Mesothelial cell of epicardium (in vitro differentiated cells): ENCODE measurements at regions not wholly inside any gene's neighbourhood (a gene's known extent, or its start where the extent isn't known, plus 50 kb on each side); places are given as distances from the start of the nearest gene placed in this dataset.

Experiments
- DNase-seq, 2 experiments: peaks; one replicate each; pipeline ENCODE4 v3.0.0; 2021; ENCODE audit warnings: low spot score in 2 of 2; ENCODE audit not compliant: unreplicated experiment in 2 of 2
- H3K27ac Mint-ChIP-seq: 2 replicates; pipeline ENCODE4 v1.8.0; 2021; ENCODE audit warnings: mixed read lengths
- H3K27me3 Mint-ChIP-seq: 2 replicates; pipeline ENCODE4 v1.8.0; 2021; ENCODE audit warnings: low read depth, mixed read lengths
- H3K36me3 Mint-ChIP-seq: 2 replicates; pipeline ENCODE4 v1.8.0; 2021; ENCODE audit warnings: mixed read lengths
- H3K4me1 Mint-ChIP-seq: 2 replicates; pipeline ENCODE4 v1.8.0; 2021; ENCODE audit warnings: mixed read lengths
- H3K4me3 Mint-ChIP-seq: 2 replicates; pipeline ENCODE4 v1.8.0; 2021; ENCODE audit warnings: mild to moderate bottlenecking, moderate library complexity, mixed read lengths
- H3K9me3 Mint-ChIP-seq: 2 replicates; pipeline ENCODE4 v1.8.0; 2021; ENCODE audit warnings: mixed read lengths
- CTCF ChIP-seq: fragments of 200-600 bp; sonication (generic); IDR thresholded peaks from one replicate; pipeline ENCODE4 v1.5.0; 2021; ENCODE audit warnings: antibody characterized with exemption; ENCODE audit not compliant: unreplicated experiment

- no peak overlapping the region for H3K4me3 Mint-ChIP-seq
- TF ChIP-seq CTCF, result no peak
- no peak for DNase-seq
- no peaks in the 10 kb centered on the region for H3K4me1 Mint-ChIP-seq
- H3K27me3 Mint-ChIP-seq, result no peaks in the 10 kb centered on the region
- no peak overlapping the region for H3K27ac Mint-ChIP-seq
- no peaks in the 10 kb centered on the region for H3K36me3 Mint-ChIP-seq
- peaks cover 12% of the 10 kb centered on the region for H3K9me3 Mint-ChIP-seq
These were observed 395.8 kb upstream of the FBXO33 start for GRCh38 chr14:39827901-39828655.

- DNase-seq, result no peak
- peaks cover 2% of the 10 kb centered on the region for H3K36me3 Mint-ChIP-seq
- TF ChIP-seq CTCF, result no peak
- H3K9me3 Mint-ChIP-seq, result peaks cover 10% of the 10 kb centered on the region
- H3K27ac Mint-ChIP-seq, result no peak overlapping the region
- H3K27me3 Mint-ChIP-seq, result no peaks in the 10 kb centered on the region
- H3K4me1 Mint-ChIP-seq, result no peaks in the 10 kb centered on the region
- H3K4me3 Mint-ChIP-seq, result no peak overlapping the region
These were observed 380.5 kb upstream of the FBXO33 start for GRCh38 chr14:39812532-39813320.

GRCh38 chr14:39807271-39807670 is 375.0 kb upstream of the FBXO33 start:
- no peak overlapping the region for H3K4me3 Mint-ChIP-seq
- H3K27me3 Mint-ChIP-seq, result no peaks in the 10 kb centered on the region
- H3K4me1 Mint-ChIP-seq, result no peaks in the 10 kb centered on the region

GRCh38 chr14:39784461-39784860 is 352.2 kb upstream of the FBXO33 start:
- peaks cover 12% of the 10 kb centered on the region for H3K9me3 Mint-ChIP-seq
- DNase-seq, result no peak
- H3K4me1 Mint-ChIP-seq, result peaks cover 2% of the 10 kb centered on the region
- H3K27me3 Mint-ChIP-seq, result no peaks in the 10 kb centered on the region
- H3K27ac Mint-ChIP-seq, result no peak overlapping the region
- H3K4me3 Mint-ChIP-seq, result no peak overlapping the region
- H3K36me3 Mint-ChIP-seq, result peaks cover 5% of the 10 kb centered on the region
- TF ChIP-seq CTCF, result no peak

More at GRCh38 chr14:39807271-39807670, 375.0 kb upstream of the FBXO33 start:
- DNase-seq, result no peak
- peaks cover 2% of the 10 kb centered on the region for H3K36me3 Mint-ChIP-seq
- no peak overlapping the region for H3K27ac Mint-ChIP-seq
- peaks cover 12% of the 10 kb centered on the region for H3K9me3 Mint-ChIP-seq
- no peak for TF ChIP-seq CTCF

GRCh38 chr14:39781466-39781865 is 349.2 kb upstream of the FBXO33 start:
- H3K27me3 Mint-ChIP-seq, result no peaks in the 10 kb centered on the region
- no peak for DNase-seq
- TF ChIP-seq CTCF, result no peak
- H3K27ac Mint-ChIP-seq, result no peak overlapping the region
- no peak overlapping the region for H3K4me3 Mint-ChIP-seq
- peaks cover 41% of the 10 kb centered on the region for H3K9me3 Mint-ChIP-seq
- peaks cover 13% of the 10 kb centered on the region for H3K36me3 Mint-ChIP-seq
- peaks cover 2% of the 10 kb centered on the region for H3K4me1 Mint-ChIP-seq
